ENCODE measurements at regions not wholly inside any gene's neighbourhood (a gene's known extent, or its start where the extent isn't known, plus 50 kb on each side); places are given as distances from the start of the nearest gene placed in this dataset.

DNA sequence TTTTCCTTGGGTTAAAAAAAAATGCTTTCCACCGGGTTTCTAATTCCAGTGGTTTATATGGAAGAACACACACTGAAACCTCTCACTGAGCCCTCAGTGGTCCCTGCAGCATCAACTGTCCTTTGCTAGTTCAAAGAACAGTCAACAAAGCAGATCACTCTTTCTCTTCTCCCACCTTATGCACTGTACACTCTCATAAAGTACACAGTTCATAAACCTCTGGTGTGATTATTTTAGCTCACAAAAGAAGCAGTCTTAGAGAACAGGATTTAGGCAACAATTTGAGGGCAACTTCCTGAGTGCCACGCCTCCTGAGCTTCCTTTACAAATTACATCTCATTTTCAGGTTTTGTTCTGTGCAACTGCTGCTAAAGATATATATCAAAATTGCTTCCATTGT lies 728.4 kb upstream of the GOLIM4 start:
- Mint-ChIP-seq H3K4me3 (ENCODE audit: unreplicated experiment) (no peak overlapping the region), H3K9me3 (ENCODE audit: unreplicated experiment) (no peaks in the 10 kb centered on the region), H3K4me1 (ENCODE audit: insufficient read depth, unreplicated experiment) (no peaks in the 10 kb centered on the region), H3K27me3 (ENCODE audit: insufficient read depth, unreplicated experiment) (peaks cover 57% of the 10 kb centered on the region), H3K36me3 (ENCODE audit: insufficient read depth, unreplicated experiment) (no peaks in the 10 kb centered on the region), H3K27ac (ENCODE audit: low read depth, unreplicated experiment) (no peak overlapping the region)
- POLR2A ChIA-PET, result no interaction called here
- intact Hi-C loops (cut with micrococcal nuclease), result no loop called here
- no TSS peak for BruUV-seq (replicated peaks)
- CTCF ChIA-PET, result interaction anchor here (0.6 to 1.4 kb wide), 3 partner anchors 24 to 615 kb away, joined by 3 to 4 read pairs (median 4); no protein-coding TSS in a partner anchor
- DNase-seq (ENCODE audit: unreplicated experiment), result no peak
- TF ChIP-seq, protein P1, sequence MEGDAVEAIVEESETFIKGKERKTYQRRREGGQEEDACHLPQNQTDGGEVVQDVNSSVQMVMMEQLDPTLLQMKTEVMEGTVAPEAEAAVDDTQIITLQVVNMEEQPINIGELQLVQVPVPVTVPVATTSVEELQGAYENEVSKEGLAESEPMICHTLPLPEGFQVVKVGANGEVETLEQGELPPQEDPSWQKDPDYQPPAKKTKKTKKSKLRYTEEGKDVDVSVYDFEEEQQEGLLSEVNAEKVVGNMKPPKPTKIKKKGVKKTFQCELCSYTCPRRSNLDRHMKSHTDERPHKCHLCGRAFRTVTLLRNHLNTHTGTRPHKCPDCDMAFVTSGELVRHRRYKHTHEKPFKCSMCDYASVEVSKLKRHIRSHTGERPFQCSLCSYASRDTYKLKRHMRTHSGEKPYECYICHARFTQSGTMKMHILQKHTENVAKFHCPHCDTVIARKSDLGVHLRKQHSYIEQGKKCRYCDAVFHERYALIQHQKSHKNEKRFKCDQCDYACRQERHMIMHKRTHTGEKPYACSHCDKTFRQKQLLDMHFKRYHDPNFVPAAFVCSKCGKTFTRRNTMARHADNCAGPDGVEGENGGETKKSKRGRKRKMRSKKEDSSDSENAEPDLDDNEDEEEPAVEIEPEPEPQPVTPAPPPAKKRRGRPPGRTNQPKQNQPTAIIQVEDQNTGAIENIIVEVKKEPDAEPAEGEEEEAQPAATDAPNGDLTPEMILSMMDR (IDR thresholded peaks at IDR 0.05; ENCODE audit: unreplicated experiment), result no peak

DNA sequence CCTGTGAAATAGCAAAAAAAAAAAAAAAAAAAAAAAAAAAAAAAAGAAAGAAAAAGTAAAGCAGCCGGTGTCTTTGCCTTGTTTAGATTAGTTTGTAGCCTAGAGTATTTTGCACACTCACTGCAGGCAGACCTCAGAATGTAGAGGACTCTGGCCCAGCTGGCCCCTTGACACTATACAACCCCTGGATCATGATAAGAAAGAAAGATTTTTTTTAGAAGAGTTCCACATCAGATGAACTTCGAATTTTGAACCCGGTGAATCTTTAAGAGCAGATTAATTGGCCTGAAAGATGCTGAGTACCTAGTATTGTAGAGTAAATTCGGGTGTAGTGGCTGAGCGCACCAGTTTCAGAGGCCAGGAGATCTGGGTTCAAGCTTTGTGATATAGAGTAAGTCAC lies 727.7 kb upstream of the GOLIM4 start:
- BruUV-seq (replicated peaks), result no TSS peak
- Mint-ChIP-seq H3K9me3 (ENCODE audit: unreplicated experiment) (no peaks in the 10 kb centered on the region), H3K36me3 (ENCODE audit: insufficient read depth, unreplicated experiment) (no peaks in the 10 kb centered on the region), H3K4me1 (ENCODE audit: insufficient read depth, unreplicated experiment) (no peaks in the 10 kb centered on the region), H3K27ac (ENCODE audit: low read depth, unreplicated experiment) (no peak overlapping the region), H3K4me3 (ENCODE audit: unreplicated experiment) (no peak overlapping the region), H3K27me3 (ENCODE audit: insufficient read depth, unreplicated experiment) (peaks cover 57% of the 10 kb centered on the region)
- no peak for DNase-seq (ENCODE audit: unreplicated experiment)
- ChIA-PET CTCF (interaction anchor here (0.6 to 1.4 kb wide), 4 partner anchors 10 to 614 kb away, joined by 3 to 4 read pairs (median 4); no protein-coding TSS in a partner anchor), POLR2A (no interaction called here)
- TF ChIP-seq, protein P1 (IDR thresholded peaks at IDR 0.05; ENCODE audit: unreplicated experiment), result no peak
- intact Hi-C loops (cut with micrococcal nuclease), result no loop called here

DNA sequence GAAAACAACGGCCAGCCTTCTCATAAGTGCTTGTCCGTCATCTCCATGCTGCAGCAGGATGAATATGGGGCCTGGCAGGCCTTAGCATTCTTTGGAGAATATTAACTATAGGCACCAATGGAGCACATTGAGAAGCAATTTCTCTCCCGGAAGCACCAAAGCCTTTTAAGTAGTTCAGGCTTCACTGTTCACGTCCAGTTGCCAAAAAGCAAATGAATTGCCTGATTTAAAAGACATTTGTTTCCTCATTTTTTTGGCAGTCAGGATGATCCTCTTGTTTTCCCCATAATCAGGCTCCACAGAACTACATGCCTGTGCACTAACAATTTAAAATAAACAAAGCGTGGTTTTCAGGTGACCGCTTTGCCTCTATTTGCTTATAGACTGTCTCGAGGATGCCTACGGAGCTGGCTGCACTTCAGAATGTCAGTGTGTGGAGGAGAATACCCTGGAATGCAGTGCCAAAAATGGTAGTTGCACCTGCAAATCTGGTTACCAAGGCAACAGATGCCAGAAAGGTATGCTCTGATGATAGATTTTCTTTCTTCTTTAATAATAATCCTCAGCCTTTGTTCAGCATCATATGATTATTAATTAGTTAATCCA lies 725.2 kb upstream of the GOLIM4 start:
- TF ChIP-seq, protein P1 (IDR thresholded peaks at IDR 0.05; ENCODE audit: unreplicated experiment), result no peak
- H3K36me3 Mint-ChIP-seq (ENCODE audit: insufficient read depth, unreplicated experiment), result no peaks in the 10 kb centered on the region
- intact Hi-C loops (cut with micrococcal nuclease), result no loop called here
- CTCF ChIA-PET, result no interaction called here
- no peaks in the 10 kb centered on the region for H3K4me1 Mint-ChIP-seq (ENCODE audit: insufficient read depth, unreplicated experiment)
- POLR2A ChIA-PET, result no interaction called here
- no peak overlapping the region for H3K4me3 Mint-ChIP-seq (ENCODE audit: unreplicated experiment)
- no peak overlapping the region for H3K27ac Mint-ChIP-seq (ENCODE audit: low read depth, unreplicated experiment)
- BruUV-seq (replicated peaks), result no TSS peak
- no peak for DNase-seq (ENCODE audit: unreplicated experiment)
- H3K27me3 Mint-ChIP-seq (ENCODE audit: insufficient read depth, unreplicated experiment), result peaks cover 64% of the 10 kb centered on the region
- H3K9me3 Mint-ChIP-seq (ENCODE audit: unreplicated experiment), result no peaks in the 10 kb centered on the region

DNA sequence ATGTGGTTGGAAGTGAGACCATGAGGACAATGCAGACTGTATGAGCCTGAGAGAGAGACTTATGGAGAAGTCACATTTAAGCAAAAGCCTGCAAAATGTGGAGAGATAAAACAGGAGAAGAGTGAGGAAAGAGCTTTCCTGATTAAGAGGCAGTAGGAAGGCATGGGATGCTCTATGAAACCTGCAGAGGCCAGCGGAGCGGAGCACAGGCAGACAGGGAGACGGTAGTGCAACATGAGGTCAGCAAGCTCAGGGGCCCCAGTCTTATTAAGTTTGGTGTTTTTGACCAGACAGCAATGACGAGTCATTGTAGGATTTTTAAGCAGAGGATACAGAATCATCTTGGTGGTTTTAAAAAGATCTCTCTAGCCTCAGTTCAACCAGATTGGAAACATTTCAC lies 721.5 kb upstream of the GOLIM4 start:
- Mint-ChIP-seq H3K9me3 (ENCODE audit: unreplicated experiment) (no peaks in the 10 kb centered on the region), H3K27ac (ENCODE audit: low read depth, unreplicated experiment) (no peak overlapping the region), H3K4me1 (ENCODE audit: insufficient read depth, unreplicated experiment) (no peaks in the 10 kb centered on the region), H3K27me3 (ENCODE audit: insufficient read depth, unreplicated experiment) (peaks cover 59% of the 10 kb centered on the region), H3K4me3 (ENCODE audit: unreplicated experiment) (no peak overlapping the region), H3K36me3 (ENCODE audit: insufficient read depth, unreplicated experiment) (no peaks in the 10 kb centered on the region)
- ChIA-PET POLR2A (no interaction called here), CTCF (interaction anchor here (0.6 kb wide), 1 partner anchor 557 kb away, joined by 3 read pairs; no protein-coding TSS in a partner anchor)
- BruUV-seq (replicated peaks), result no TSS peak
- DNase-seq (ENCODE audit: unreplicated experiment), result no peak
- TF ChIP-seq, protein P1 (IDR thresholded peaks at IDR 0.05; ENCODE audit: unreplicated experiment), result no peak
- intact Hi-C loops (cut with micrococcal nuclease), result no loop called here
